GM18861 (cell line): ENCODE measurements at regions not wholly inside any gene's neighbourhood (a gene's known extent, or its start where the extent isn't known, plus 50 kb on each side); places are given as distances from the start of the nearest gene placed in this dataset.
A peak's percentile ranks its signal among the peaks of the same experiment; 100 is the strongest.

Experiments
- ATAC-seq: cut with Tn5 transposase; IDR thresholded peaks from one replicate; pipeline ENCODE4 v1.9.1; 2021; ENCODE audit not compliant: unreplicated experiment

GRCh38 chr7:37504801-37505200 is 56.1 kb upstream of the ELMO1 start:
- ATAC-seq, result no peak

- no peak for ATAC-seq
These were observed 57.2 kb upstream of the ELMO1 start for GRCh38 chr7:37505750-37506353.

- no peak for ATAC-seq
These were observed 59.5 kb upstream of the ELMO1 start for GRCh38 chr7:37508118-37508517.

DNA sequence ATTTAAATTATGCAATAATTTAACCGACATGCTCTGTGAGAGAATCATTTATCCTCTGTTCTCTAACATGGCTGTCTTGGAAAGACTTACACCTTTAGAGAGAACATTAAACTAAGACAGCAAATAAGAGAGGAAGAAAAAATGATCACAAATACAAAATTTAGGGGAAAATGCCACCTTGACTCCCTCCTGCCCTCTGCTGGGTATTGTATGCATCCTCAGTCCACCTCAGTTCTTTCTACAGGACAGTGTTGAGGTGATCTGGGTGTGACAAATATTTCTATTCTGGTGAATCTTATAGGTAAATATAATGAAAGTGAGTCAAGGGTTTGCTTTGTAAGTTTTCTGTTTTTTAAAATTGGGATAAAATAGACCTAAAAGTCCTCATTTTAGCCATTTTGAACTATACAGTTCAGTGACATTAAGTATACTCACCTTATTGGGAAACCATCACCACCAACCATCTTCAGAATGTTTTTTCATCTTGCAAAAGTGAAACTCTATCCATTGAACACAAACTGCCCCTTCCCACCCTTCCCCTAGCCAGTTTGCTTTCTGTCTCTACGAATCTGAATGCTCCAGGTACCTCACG is 61.5 kb upstream of the ELMO1 start:
- no peak for ATAC-seq

GRCh38 chr7:37511915-37512314 is 63.3 kb upstream of the ELMO1 start:
- ATAC-seq, result no peak

DNA sequence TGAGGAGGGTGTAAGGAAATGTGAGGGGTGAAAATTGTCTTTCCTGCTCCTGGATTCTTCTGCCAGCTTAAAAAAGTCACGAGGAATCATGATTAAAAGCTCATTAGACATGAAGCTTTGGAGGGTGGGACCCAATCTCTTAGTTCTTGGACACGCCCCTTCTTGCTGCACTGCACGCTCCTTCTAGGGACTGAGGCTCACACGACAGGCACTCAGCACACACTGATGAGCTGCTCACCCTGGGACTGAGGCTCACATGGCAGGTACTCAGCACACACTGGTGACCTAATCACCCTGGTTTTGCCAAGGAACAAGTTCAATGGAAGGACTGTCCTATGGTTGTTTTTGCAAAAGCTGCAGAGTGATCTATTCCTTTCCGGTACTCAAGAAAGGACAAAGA is 65.8 kb upstream of the ELMO1 start:
- no peak for ATAC-seq

GRCh38 chr7:37516664-37517063 is 68.0 kb upstream of the ELMO1 start:
- ATAC-seq, result no peak

- ATAC-seq, result no peak
These were observed 69.6 kb upstream of the ELMO1 start for GRCh38 chr7:37518266-37518665.

DNA sequence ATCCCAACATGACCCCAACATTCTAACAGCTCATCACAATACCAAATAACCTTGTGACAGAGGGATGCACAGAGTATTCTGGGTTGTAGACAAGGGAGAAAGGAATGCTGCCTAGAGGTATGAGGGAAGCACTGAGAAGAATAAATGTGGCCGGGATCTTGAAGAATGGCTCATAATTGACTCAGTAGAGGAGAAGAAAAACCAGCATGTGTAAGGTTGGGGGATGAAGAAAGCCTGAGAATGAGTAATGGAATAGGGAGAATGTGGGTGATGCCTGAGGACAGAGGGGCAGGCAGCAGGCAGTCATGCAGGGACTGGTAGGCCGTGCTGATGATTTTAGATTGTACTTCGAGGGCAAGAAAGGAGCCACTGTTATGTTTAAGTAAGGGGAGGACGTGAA is 75.4 kb upstream of the ELMO1 start:
- no peak for ATAC-seq

GRCh38 chr7:37524797-37525196 is 76.1 kb upstream of the ELMO1 start:
- no peak for ATAC-seq

DNA sequence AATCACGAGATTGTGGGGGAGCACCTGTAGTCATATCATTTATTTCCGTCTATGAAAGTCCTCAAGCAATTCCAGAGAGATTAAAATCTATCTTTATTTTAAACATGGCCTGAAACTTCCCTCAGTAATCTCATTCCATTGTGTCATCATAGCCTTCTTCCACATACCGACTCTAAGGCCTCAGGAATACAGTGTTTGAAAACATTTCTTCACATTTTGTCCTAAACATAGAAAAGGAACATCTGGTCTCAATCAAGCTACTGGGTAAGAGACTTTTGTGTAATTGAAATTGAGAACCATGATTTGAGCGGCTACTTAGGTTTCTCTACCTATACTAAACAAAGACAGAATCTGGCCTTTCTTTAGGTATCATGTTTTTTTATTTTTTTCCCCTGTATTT is 78.0 kb upstream of the ELMO1 start:
- no peak for ATAC-seq

GRCh38 chr7:37527109-37527508 is 78.4 kb upstream of the ELMO1 start:
- no peak for ATAC-seq

- no peak for ATAC-seq
These were observed 82.6 kb upstream of the ELMO1 start for GRCh38 chr7:37531225-37531624.

GRCh38 chr7:37532636-37533035 is 84.0 kb upstream of the ELMO1 start:
- no peak for ATAC-seq

GRCh38 chr7:37534893-37535610 is 86.4 kb upstream of the ELMO1 start:
- no peak for ATAC-seq

GRCh38 chr7:37535841-37536240 is 87.2 kb upstream of the ELMO1 start:
- no peak for ATAC-seq

- no peak for ATAC-seq
These were observed 88.0 kb upstream of the ELMO1 start for GRCh38 chr7:37536706-37537105.

DNA sequence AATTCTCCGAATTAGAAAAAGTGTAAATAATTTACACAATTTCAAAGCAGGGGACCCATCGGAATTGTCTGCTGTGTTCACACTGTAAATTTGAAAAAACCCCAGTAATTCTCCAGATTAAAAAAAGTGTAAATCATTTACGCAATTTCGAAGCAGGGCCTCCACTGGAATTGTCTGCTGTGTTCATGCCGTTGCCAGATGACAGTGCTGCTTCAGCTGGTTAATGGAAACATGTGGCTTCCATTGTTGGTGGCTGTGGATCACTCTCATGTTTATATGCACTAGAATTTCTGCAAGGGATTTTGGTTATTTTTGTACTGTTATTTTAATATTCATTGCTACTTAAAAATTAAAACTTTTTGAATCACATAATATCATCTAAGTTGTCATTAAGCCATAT is 88.8 kb upstream of the ELMO1 start:
- ATAC-seq, result no peak

DNA sequence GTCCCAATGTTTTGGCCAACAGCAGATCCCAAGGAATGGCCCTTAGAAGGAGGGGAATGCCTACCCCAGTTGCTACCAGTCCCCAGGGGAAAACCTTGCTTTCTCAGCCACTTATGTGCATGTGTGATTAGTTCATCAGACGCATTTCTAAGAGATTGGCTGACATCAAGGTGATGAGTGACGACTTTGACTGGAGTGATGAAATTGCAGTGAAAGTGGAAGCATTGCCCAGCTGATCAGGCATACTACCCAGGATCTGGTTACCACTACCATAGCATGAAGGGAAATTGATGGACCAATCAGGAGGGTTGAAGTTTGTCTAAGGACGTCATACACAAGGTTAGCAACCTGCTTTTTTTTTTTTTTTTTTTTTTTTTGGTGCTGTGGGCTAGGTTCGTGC is 90.3 kb upstream of the ELMO1 start:
- no peak for ATAC-seq

GRCh38 chr7:37540917-37541316 is 92.3 kb upstream of the ELMO1 start:
- ATAC-seq, result no peak

DNA sequence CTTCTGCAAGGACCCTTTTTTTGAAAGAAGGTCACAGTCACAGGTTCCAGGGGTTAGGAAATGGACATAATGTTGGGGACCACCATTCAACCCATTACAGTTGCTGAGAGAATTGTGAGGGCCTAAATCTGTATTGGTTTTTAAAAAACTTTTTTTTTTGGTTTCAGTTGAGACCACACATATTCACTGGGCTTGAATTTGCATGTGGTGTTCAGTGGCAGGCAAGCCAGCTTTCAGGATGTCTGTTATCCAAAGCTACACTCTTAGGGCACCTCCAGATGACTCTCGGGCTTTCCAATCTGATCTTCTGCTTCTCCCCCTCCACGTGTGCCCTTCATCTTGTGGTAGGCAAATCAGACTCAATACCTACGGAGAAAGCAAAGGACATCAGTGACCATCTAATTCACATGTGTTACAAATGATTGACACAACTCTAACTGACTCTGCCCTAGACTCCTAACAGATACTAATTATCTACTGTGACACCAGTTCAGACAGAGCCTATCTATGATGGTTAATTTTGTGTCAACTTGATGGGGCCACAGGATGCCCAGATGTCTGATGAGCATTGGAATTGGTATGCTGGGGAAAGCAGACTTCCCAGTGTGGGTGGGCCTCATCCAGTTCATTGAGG is 93.3 kb upstream of the ELMO1 start:
- peak; percentile 72 for ATAC-seq
